ENCODE measurements at regions not wholly inside any gene's neighbourhood (a gene's known extent, or its start where the extent isn't known, plus 50 kb on each side); places are given as distances from the start of the nearest gene placed in this dataset.

GRCh38 chr3:31133541-31133940, 239.1 kb upstream of the GADL1 start:
- H3K4me3 ChIP-seq (ENCODE audit: low read depth, low read length), result no peak overlapping the region
- DNase-seq (ENCODE audit: low read depth), result no peak
- TF ChIP-seq POLR2A (IDR thresholded peaks at IDR 0.05; ENCODE audit: extremely low read depth, insufficient read length) (no peak), MYC (IDR thresholded peaks at IDR 0.05; ENCODE audit: low read depth, low read length) (no peak), CTCF (IDR thresholded peaks at IDR 0.05; ENCODE audit: low read depth, low read length) (no peak), MAX (IDR thresholded peaks at IDR 0.05; ENCODE audit: low read depth, low read length) (no peak)

GRCh38 chr3:31135546-31135945, 241.1 kb upstream of the GADL1 start:
- TF ChIP-seq MAX (IDR thresholded peaks at IDR 0.05; ENCODE audit: low read depth, low read length), result no peak
- no peak for DNase-seq (ENCODE audit: low read depth)
- no peak overlapping the region for H3K4me3 ChIP-seq (ENCODE audit: low read depth, low read length)

- H3K4me3 ChIP-seq (ENCODE audit: low read depth, low read length), result no peak overlapping the region
- no peak for DNase-seq (ENCODE audit: low read depth)
- TF ChIP-seq POLR2A (IDR thresholded peaks at IDR 0.05; ENCODE audit: extremely low read depth, insufficient read length), result no peak
- TF ChIP-seq MAX (IDR thresholded peaks at IDR 0.05; ENCODE audit: low read depth, low read length), result no peak
- TF ChIP-seq CTCF (IDR thresholded peaks at IDR 0.05; ENCODE audit: low read depth, low read length), result no peak
- no peak for TF ChIP-seq MYC (IDR thresholded peaks at IDR 0.05; ENCODE audit: low read depth, low read length)
Measured at GRCh38 chr3:31137718-31138465, 243.4 kb upstream of the GADL1 start.

- DNase-seq (ENCODE audit: low read depth), result no peak
- no peak overlapping the region for H3K4me3 ChIP-seq (ENCODE audit: low read depth, low read length)
- TF ChIP-seq MAX (IDR thresholded peaks at IDR 0.05; ENCODE audit: low read depth, low read length), result no peak
- TF ChIP-seq CTCF (IDR thresholded peaks at IDR 0.05; ENCODE audit: low read depth, low read length), result no peak
- TF ChIP-seq MYC (IDR thresholded peaks at IDR 0.05; ENCODE audit: low read depth, low read length), result no peak
- no peak for TF ChIP-seq POLR2A (IDR thresholded peaks at IDR 0.05; ENCODE audit: extremely low read depth, insufficient read length)
Measured at GRCh38 chr3:31140470-31140869, 246.0 kb upstream of the GADL1 start.

- DNase-seq (ENCODE audit: low read depth), result no peak
- no peak overlapping the region for H3K4me3 ChIP-seq (ENCODE audit: low read depth, low read length)
- no peak for TF ChIP-seq CTCF (IDR thresholded peaks at IDR 0.05; ENCODE audit: low read depth, low read length)
- TF ChIP-seq POLR2A (IDR thresholded peaks at IDR 0.05; ENCODE audit: extremely low read depth, insufficient read length), result no peak
- no peak for TF ChIP-seq MYC (IDR thresholded peaks at IDR 0.05; ENCODE audit: low read depth, low read length)
- TF ChIP-seq MAX (IDR thresholded peaks at IDR 0.05; ENCODE audit: low read depth, low read length), result no peak
Measured at GRCh38 chr3:31142139-31142538, 247.7 kb upstream of the GADL1 start.

GRCh38 chr3:31142543-31142942, 248.1 kb upstream of the GADL1 start:
- no peak for DNase-seq (ENCODE audit: low read depth)
- no peak overlapping the region for H3K4me3 ChIP-seq (ENCODE audit: low read depth, low read length)

More at GRCh38 chr3:31142543-31142942, 248.1 kb upstream of the GADL1 start:
- TF ChIP-seq CTCF (IDR thresholded peaks at IDR 0.05; ENCODE audit: low read depth, low read length) (no peak), MAX (IDR thresholded peaks at IDR 0.05; ENCODE audit: low read depth, low read length) (no peak), POLR2A (IDR thresholded peaks at IDR 0.05; ENCODE audit: extremely low read depth, insufficient read length) (no peak), MYC (IDR thresholded peaks at IDR 0.05; ENCODE audit: low read depth, low read length) (no peak)
